Activated T-helper 2 cell treated with anti-CD3 and anti-CD28 coated beads, Interferon-gamma antibody, Interleukin-2, Interleukin-4, amounts not matched to agents 10 μg/mL and 5 μg/mL and 100 μg/mL, durations not matched to agents 14 hours and 24 hours and 36 hours (primary cell): ENCODE measurements at regions not wholly inside any gene's neighbourhood (a gene's known extent, or its start where the extent isn't known, plus 50 kb on each side); places are given as distances from the start of the nearest gene placed in this dataset.
"Not testable (repeated sequence)": the region's sequence is repeated elsewhere in the genome, so short reads cannot be mapped to it uniquely, and the experiment has no call there.

ENCODE experiments used
- DNase-seq: peaks from one replicate; pipeline ENCODE4 v3.0.0; 2021; ENCODE audit warnings: low spot score
- H3K27ac Mint-ChIP-seq: one replicate; pipeline ENCODE4 v1.8.0; 2021; ENCODE audit warnings: mixed read lengths
- H3K27me3 Mint-ChIP-seq: one replicate; pipeline ENCODE4 v1.8.0; 2021; ENCODE audit warnings: low read depth, mixed read lengths
- H3K36me3 Mint-ChIP-seq: one replicate; pipeline ENCODE4 v1.8.0; 2021; ENCODE audit warnings: low read depth, mixed read lengths
- H3K4me1 Mint-ChIP-seq: one replicate; pipeline ENCODE4 v1.8.0; 2021; ENCODE audit warnings: low read depth, mixed read lengths
- H3K4me3 Mint-ChIP-seq: one replicate; pipeline ENCODE4 v1.8.0; 2021; ENCODE audit warnings: low read depth, mild to moderate bottlenecking, moderate library complexity, mixed read lengths
- H3K9me3 Mint-ChIP-seq: one replicate; pipeline ENCODE4 v1.8.0; 2021; ENCODE audit warnings: mixed read lengths
- intact Hi-C: fragments of 100-400 bp; cut with micrococcal nuclease; formaldehyde crosslinking; loops from one replicate; pipeline ENCODE4 v1.15.1; 2023

DNA sequence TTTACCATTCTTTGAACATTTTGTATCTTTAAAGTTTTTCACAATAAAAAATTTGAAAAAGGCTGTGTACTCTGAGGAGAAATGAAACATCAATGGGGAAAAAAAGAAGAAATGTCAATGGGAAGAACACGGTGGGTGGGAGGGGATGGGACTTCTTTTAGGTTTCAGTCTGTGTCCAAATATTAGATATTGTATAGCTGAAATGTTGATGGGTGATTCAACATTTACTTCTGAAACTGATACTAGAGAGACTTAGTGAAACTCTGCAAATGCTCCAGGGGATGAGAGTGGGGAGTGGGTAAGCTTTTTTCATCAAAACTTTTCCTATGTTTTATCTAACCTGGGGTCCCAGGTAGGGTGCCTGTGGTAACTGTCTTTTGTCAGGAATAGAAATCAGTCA lies 311.9 kb downstream of the MAN2A1 start:
- no peaks in the 10 kb centered on the region for H3K4me1 Mint-ChIP-seq
- no peaks in the 10 kb centered on the region for H3K9me3 Mint-ChIP-seq
- H3K27me3 Mint-ChIP-seq, result no peaks in the 10 kb centered on the region
- intact Hi-C loops, result no loop called here
- no peaks in the 10 kb centered on the region for H3K36me3 Mint-ChIP-seq
- no peak for DNase-seq
- H3K27ac Mint-ChIP-seq, result no peak overlapping the region
- H3K4me3 Mint-ChIP-seq, result no peak overlapping the region

DNA sequence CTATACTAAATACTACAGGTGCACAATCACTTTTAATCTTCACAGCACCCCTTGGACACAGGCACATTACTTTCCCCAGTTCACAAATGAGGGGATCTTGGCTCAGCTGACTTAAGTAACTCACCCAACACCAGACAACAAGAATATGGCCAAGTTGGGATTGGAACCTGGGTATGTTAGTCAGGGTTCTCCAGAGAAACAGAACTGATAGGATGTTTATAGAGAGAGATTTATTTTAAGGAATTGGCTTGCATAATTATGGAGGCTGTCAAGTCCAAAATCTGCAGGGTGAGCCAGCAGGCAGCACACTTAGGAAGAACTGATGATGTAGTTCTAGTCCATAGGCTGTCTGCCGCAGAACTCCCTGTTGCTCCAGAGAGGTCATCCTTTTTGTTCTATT lies 312.9 kb downstream of the MAN2A1 start:
- no peaks in the 10 kb centered on the region for H3K27me3 Mint-ChIP-seq
- no peaks in the 10 kb centered on the region for H3K4me1 Mint-ChIP-seq
- no peaks in the 10 kb centered on the region for H3K9me3 Mint-ChIP-seq
- no peaks in the 10 kb centered on the region for H3K36me3 Mint-ChIP-seq
- no peak overlapping the region for H3K27ac Mint-ChIP-seq
- intact Hi-C loops, result no loop called here
- H3K4me3 Mint-ChIP-seq, result no peak overlapping the region
- DNase-seq, result no peak

DNA sequence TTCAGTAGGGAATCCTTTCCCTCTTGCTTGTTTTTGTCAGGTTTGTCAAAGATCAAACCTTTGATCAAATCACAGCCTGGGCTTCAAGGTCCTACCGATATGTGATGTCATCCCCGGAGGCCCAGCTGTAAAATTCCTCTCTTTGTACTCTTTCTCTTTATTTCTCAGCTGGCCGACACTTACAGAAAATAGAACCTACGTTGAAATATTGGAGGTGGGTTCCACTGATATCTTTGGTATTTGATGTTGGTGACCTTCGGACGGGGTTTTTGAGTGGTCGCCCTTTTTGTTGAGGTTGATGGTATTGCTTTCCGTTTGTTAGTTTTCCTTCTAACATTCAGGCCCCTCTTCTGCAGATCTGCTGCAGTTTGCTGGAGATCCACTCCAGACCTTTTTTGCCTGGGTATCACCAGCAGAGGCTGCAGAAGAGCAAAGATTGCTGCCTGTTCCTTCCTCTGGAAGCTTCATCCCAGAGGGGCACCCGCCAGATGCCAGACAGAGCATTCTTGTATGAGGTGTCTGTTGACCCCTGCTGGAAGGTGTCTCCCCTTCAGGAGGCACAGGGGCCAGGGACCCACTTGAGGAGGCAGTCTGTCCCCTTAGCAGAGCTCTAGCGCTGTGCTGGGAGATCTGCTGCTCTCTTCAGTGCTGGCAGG lies 316.3 kb downstream of the MAN2A1 start:
- not testable (repeated sequence) for H3K27ac Mint-ChIP-seq

DNA sequence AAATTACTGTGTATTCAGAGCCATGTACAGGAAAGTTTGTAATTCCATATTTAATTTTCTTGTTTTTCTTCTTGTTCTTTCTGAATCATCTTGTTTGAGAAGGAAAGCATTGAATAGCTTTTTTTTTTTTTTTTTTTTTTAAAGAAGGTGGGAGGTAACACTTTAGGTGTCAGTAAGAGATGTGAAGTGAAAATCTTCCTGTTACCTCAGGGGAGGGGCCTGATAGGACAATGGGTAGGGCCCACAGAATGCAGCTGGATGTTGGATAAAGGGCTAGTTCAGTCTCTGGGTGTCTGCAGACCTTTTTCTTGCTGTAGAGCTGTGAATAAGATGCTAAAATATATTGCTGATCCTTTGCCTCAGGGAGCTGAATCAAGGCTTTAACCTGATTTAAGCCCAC lies 317.4 kb downstream of the MAN2A1 start:
- intact Hi-C loops, result no loop called here
- H3K27ac Mint-ChIP-seq, result no peak overlapping the region

More for the DNA sequence above, 316.3 kb downstream of the MAN2A1 start:
- H3K27me3 Mint-ChIP-seq, intact Hi-C loops, H3K36me3 Mint-ChIP-seq, DNase-seq, H3K4me3 Mint-ChIP-seq, H3K9me3 Mint-ChIP-seq, H3K4me1 Mint-ChIP-seq: not testable (repeated sequence)

DNA sequence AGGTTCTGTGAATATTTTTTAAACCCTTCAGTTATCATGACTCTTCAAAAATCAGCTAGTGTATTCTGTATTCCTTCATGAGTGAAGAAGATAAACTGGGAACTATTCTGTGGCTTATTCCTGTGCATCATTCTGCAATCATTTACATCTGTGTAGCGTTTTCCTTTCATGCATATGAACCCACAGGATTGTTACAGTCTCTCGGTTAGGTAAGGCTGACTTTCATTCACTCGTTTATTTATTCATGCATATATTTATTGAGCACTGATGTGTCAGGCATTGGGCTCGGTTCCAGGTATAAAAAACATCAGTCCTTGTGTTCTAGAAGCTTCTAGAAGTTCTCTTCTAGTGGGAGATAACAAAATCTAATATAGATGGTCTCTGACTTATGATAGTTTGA lies 318.4 kb downstream of the MAN2A1 start:
- H3K36me3 Mint-ChIP-seq, result no peaks in the 10 kb centered on the region
- H3K4me1 Mint-ChIP-seq, result no peaks in the 10 kb centered on the region
- H3K27me3 Mint-ChIP-seq, result no peaks in the 10 kb centered on the region
- no peak overlapping the region for H3K4me3 Mint-ChIP-seq
- intact Hi-C loops, result no loop called here
- H3K9me3 Mint-ChIP-seq, result no peaks in the 10 kb centered on the region
- no peak for DNase-seq
- no peak overlapping the region for H3K27ac Mint-ChIP-seq

More for the DNA sequence above, 317.4 kb downstream of the MAN2A1 start:
- H3K27me3 Mint-ChIP-seq, result no peaks in the 10 kb centered on the region
- no peaks in the 10 kb centered on the region for H3K36me3 Mint-ChIP-seq
- H3K4me3 Mint-ChIP-seq, result no peak overlapping the region
- H3K4me1 Mint-ChIP-seq, result no peaks in the 10 kb centered on the region
- no peak for DNase-seq
- H3K9me3 Mint-ChIP-seq, result no peaks in the 10 kb centered on the region

DNA sequence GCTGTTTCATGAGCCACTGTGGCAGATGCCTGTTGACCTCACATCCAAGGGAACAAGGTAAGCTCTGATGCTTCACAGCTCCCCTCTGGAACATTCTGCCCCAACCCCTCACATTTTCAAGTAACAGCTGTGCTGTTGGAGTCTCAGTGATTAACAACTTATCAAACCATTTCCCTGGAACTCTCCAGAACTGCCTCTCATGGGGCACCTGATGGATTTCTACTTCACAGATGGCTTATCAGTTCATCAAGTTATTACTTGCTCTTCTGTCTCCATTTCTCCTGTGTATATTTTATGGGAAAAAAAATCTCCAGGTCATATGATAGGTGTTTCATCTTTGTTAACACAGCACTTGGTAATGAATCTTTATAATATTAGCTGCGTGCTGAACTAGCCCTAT lies 322.4 kb downstream of the MAN2A1 start:
- no peaks in the 10 kb centered on the region for H3K4me1 Mint-ChIP-seq
- peaks cover 4% of the 10 kb centered on the region for H3K9me3 Mint-ChIP-seq
- no peaks in the 10 kb centered on the region for H3K27me3 Mint-ChIP-seq
- no peak for DNase-seq
- H3K36me3 Mint-ChIP-seq, result no peaks in the 10 kb centered on the region
- no peak overlapping the region for H3K27ac Mint-ChIP-seq
- no peak overlapping the region for H3K4me3 Mint-ChIP-seq
- intact Hi-C loops, result no loop called here

DNA sequence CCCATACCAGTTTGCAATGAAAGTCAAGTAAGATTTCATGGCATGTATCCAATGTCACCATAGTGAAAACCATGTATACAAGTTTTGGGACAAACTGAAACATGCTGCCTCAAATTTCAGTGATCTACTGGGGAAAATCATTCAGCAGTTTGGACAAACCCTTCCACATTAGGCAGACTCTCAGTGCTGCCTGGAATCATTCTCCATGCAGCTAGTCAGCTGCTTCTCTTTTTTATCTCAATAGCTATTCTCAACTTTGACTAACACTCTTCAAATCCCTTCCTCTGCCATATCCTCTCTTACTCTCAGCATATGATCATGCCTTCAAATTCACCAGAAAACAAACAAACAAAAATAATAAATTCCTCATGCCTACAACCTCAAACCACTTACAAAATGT lies 323.3 kb downstream of the MAN2A1 start:
- H3K9me3 Mint-ChIP-seq, result peaks cover 4% of the 10 kb centered on the region

DNA sequence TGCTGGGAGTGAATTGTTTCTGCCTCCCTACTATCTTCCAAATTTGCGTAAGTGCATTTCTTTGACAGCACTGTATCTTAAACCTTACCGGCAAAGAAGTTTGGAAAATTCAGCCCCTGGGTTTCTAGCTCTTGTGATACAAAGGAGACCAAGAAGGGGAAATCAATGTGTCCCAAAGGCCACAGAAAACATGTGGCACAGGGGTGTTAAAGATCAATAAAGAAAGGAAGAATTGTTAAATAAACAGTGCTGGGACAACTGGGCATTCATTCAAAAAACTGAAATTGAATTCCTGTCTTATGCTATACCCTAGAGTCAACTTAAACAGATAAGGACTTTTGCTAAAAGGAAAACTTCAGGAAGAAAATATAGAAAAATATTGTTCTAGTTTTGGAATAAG lies 328.1 kb downstream of the MAN2A1 start:
- Mint-ChIP-seq H3K36me3 (no peaks in the 10 kb centered on the region), H3K9me3 (peaks cover 4% of the 10 kb centered on the region), H3K27me3 (no peaks in the 10 kb centered on the region), H3K27ac (no peak overlapping the region), H3K4me1 (no peaks in the 10 kb centered on the region), H3K4me3 (no peak overlapping the region)
- intact Hi-C loops, result no loop called here
- no peak for DNase-seq

More for the DNA sequence above, 323.3 kb downstream of the MAN2A1 start:
- Mint-ChIP-seq H3K27me3 (no peaks in the 10 kb centered on the region), H3K36me3 (no peaks in the 10 kb centered on the region), H3K4me1 (no peaks in the 10 kb centered on the region), H3K27ac (no peak overlapping the region), H3K4me3 (no peak overlapping the region)
- intact Hi-C loops, result no loop called here
- DNase-seq, result no peak

DNA sequence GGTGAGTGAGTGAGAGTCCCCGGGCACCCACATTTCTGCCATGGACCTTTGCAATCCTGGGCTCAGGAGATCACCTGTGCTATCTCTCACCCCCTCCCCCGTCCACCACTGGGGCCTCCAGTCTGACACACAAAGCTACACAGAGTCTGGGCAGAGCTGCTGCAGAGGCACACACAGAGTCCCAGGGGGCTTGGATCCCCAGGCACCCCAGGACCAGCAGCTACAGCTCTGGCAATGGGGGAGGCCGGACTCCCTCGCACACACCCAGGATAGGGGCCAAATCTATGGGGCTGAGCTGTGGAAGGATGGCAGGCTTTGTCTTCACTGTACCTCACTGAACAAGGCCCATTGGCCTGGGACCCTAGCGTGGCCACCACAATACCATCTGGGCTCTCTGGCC lies 328.8 kb downstream of the MAN2A1 start:
- Mint-ChIP-seq H3K27me3 (no peaks in the 10 kb centered on the region), H3K27ac (no peak overlapping the region)
- intact Hi-C loops, result no loop called here

DNA sequence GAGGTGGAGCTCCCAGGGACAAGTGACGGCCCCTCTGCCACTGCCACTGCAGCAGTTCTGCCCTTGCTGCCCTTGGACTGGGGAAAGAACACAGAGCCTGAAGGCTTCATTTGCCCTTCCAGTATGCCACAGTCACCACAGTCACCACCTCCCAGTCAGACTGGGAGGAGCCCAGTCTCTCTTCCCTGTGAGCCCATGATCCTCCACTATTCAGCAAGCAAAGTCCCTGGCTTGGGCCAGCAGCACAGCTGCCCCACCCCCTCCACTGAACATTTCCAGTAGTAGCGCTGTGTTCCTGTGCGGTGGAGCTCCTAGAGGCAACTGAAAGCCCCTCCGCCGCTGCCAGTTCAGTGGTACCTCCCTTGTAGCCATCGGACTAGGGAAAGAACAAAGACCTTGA lies 329.4 kb downstream of the MAN2A1 start:
- no peak for DNase-seq
- no peaks in the 10 kb centered on the region for H3K4me1 Mint-ChIP-seq
- H3K36me3 Mint-ChIP-seq, result no peaks in the 10 kb centered on the region
- intact Hi-C loops, result no loop called here
- H3K4me3 Mint-ChIP-seq, result no peak overlapping the region
- H3K27me3 Mint-ChIP-seq, result peaks cover 1% of the 10 kb centered on the region
- no peak overlapping the region for H3K27ac Mint-ChIP-seq
- peaks cover 4% of the 10 kb centered on the region for H3K9me3 Mint-ChIP-seq

More for the DNA sequence above, 328.8 kb downstream of the MAN2A1 start:
- Mint-ChIP-seq H3K36me3 (no peaks in the 10 kb centered on the region), H3K4me3 (no peak overlapping the region), H3K9me3 (peaks cover 4% of the 10 kb centered on the region), H3K4me1 (no peaks in the 10 kb centered on the region)
- DNase-seq, result no peak

DNA sequence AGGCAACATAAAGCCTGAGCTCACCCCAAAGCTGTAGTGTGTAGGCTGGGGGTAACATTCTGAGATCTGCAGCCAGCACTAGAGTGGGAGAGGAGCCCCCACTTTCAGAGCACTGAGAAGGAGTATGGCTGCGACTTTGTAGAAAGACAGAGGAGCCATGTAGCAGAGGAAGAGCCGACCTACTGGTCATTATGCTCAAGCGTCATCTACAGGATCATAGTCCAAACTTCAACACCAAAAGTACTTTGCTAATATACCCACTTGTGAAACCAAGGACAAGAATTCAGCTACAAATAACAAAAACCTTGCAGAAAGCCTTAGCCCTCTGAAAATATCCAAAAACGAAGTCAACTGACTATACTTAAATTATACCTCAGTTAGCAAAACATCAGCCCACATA lies 330.1 kb downstream of the MAN2A1 start:
- peaks cover 1% of the 10 kb centered on the region for H3K27me3 Mint-ChIP-seq
- intact Hi-C loops, result no loop called here
- no peaks in the 10 kb centered on the region for H3K36me3 Mint-ChIP-seq
- H3K4me3 Mint-ChIP-seq, result no peak overlapping the region
- H3K9me3 Mint-ChIP-seq, result peaks cover 4% of the 10 kb centered on the region
- no peak for DNase-seq
- H3K27ac Mint-ChIP-seq, result no peak overlapping the region
- no peaks in the 10 kb centered on the region for H3K4me1 Mint-ChIP-seq

DNA sequence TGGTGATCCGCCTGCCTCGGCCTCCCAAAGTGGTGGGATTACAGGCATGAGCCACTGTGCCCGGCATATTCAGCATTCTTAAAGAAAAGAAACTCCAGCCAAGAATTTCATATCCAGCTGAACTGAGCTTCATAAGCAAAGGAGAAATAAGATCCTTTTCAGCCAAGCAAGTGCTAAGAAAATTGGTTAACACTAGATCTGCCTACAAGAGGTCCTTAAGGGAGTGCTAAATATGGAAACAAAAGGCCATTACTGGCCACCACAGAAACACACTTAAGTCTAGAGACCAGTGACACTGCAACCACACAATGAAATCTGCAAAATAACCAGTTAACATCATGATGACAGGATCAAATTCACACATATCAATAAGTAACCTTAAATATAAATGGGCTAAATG lies 331.5 kb downstream of the MAN2A1 start:
- H3K36me3 Mint-ChIP-seq, result no peaks in the 10 kb centered on the region
- intact Hi-C loops, result no loop called here
- H3K9me3 Mint-ChIP-seq, result no peaks in the 10 kb centered on the region
- H3K27me3 Mint-ChIP-seq, result peaks cover 1% of the 10 kb centered on the region
- no peak overlapping the region for H3K4me3 Mint-ChIP-seq
- H3K4me1 Mint-ChIP-seq, result no peaks in the 10 kb centered on the region
- H3K27ac Mint-ChIP-seq, result no peak overlapping the region
- DNase-seq, result no peak

DNA sequence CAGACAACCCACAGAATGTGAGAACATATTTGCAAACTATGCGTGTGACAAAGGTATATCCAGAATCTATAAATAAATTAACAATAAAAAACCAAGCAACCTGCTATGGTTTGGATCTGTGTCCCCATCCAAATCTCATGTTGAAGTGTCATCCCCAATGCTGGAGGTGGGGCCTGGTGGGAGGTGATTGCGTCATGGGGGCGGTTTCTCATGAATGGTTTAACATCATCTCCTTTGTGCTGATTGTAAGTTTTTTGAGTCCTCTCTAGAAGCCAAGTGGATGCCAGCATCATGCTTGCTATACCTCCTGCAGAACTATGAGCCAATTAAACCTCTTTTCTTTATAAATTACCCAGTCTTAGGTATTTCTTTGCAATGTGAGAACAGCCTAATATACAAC lies 335.4 kb downstream of the MAN2A1 start:
- H3K27ac Mint-ChIP-seq, result no peak overlapping the region
- no peak overlapping the region for H3K4me3 Mint-ChIP-seq
- DNase-seq, result no peak
- intact Hi-C loops, result no loop called here
- no peaks in the 10 kb centered on the region for H3K9me3 Mint-ChIP-seq
- H3K4me1 Mint-ChIP-seq, result peaks cover 5% of the 10 kb centered on the region
- no peaks in the 10 kb centered on the region for H3K36me3 Mint-ChIP-seq
- peaks cover 1% of the 10 kb centered on the region for H3K27me3 Mint-ChIP-seq
